ENCODE measurements at regions not wholly inside any gene's neighbourhood (a gene's known extent, or its start where the extent isn't known, plus 50 kb on each side); places are given as distances from the start of the nearest gene placed in this dataset.

GRCh38 chr11:37527545-37527944 lies 929.5 kb upstream of the RAG2 start:
- peaks cover 9% of the 10 kb centered on the region for H3K9me3 ChIP-seq (ENCODE audit: low read depth, low read length)
- H4K20me1 ChIP-seq (ENCODE audit: insufficient read depth, low read length): no peaks in the 10 kb centered on the region
- no peak overlapping the region for H3K4me3 ChIP-seq (ENCODE audit: insufficient read depth, low read length)
- DNase-seq (ENCODE audit: insufficient read length, low spot score, missing footprints): no peak
- TF ChIP-seq, protein P1, sequence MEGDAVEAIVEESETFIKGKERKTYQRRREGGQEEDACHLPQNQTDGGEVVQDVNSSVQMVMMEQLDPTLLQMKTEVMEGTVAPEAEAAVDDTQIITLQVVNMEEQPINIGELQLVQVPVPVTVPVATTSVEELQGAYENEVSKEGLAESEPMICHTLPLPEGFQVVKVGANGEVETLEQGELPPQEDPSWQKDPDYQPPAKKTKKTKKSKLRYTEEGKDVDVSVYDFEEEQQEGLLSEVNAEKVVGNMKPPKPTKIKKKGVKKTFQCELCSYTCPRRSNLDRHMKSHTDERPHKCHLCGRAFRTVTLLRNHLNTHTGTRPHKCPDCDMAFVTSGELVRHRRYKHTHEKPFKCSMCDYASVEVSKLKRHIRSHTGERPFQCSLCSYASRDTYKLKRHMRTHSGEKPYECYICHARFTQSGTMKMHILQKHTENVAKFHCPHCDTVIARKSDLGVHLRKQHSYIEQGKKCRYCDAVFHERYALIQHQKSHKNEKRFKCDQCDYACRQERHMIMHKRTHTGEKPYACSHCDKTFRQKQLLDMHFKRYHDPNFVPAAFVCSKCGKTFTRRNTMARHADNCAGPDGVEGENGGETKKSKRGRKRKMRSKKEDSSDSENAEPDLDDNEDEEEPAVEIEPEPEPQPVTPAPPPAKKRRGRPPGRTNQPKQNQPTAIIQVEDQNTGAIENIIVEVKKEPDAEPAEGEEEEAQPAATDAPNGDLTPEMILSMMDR (IDR thresholded peaks at IDR 0.05; ENCODE audit: extremely low read depth, low read depth, low read length): no peak
- no peaks in the 10 kb centered on the region for H3K4me1 ChIP-seq (ENCODE audit: insufficient read depth, low read length)
- no peak overlapping the region for H3K4me2 ChIP-seq (ENCODE audit: insufficient read depth, low read length)
- no peaks in the 10 kb centered on the region for H3K27me3 ChIP-seq (ENCODE audit: insufficient read depth, low read length)
- H2AFZ ChIP-seq (ENCODE audit: low read length): no peak overlapping the region
- H3K36me3 ChIP-seq (ENCODE audit: insufficient read depth, low read length): no peaks in the 10 kb centered on the region
- H3K79me2 ChIP-seq (ENCODE audit: insufficient read depth, low read length): no peaks in the 10 kb centered on the region
- no peak overlapping the region for H3K27ac ChIP-seq (ENCODE audit: low read depth, low read length)

- Histone ChIP-seq H3K9me3 (ENCODE audit: low read depth, low read length) (peaks cover 9% of the 10 kb centered on the region), H3K4me1 (ENCODE audit: insufficient read depth, low read length) (no peaks in the 10 kb centered on the region), H3K27ac (ENCODE audit: low read depth, low read length) (no peak overlapping the region), H3K79me2 (ENCODE audit: insufficient read depth, low read length) (no peaks in the 10 kb centered on the region), H2AFZ (ENCODE audit: low read length) (no peak overlapping the region), H3K36me3 (ENCODE audit: insufficient read depth, low read length) (no peaks in the 10 kb centered on the region), H3K4me2 (ENCODE audit: insufficient read depth, low read length) (no peak overlapping the region), H4K20me1 (ENCODE audit: insufficient read depth, low read length) (no peaks in the 10 kb centered on the region), H3K4me3 (ENCODE audit: insufficient read depth, low read length) (no peak overlapping the region), H3K27me3 (ENCODE audit: insufficient read depth, low read length) (no peaks in the 10 kb centered on the region)
- TF ChIP-seq, protein P1 (IDR thresholded peaks at IDR 0.05; ENCODE audit: extremely low read depth, low read depth, low read length): peak; percentile 24
- no peak for DNase-seq (ENCODE audit: insufficient read length, low spot score, missing footprints)
These were observed 927.3 kb upstream of the RAG2 start for GRCh38 chr11:37525336-37525735.

- no peaks in the 10 kb centered on the region for H4K20me1 ChIP-seq (ENCODE audit: insufficient read depth, low read length)
- no peak overlapping the region for H3K4me2 ChIP-seq (ENCODE audit: insufficient read depth, low read length)
- TF ChIP-seq, protein P1 (IDR thresholded peaks at IDR 0.05; ENCODE audit: extremely low read depth, low read depth, low read length): no peak
- DNase-seq (ENCODE audit: insufficient read length, low spot score, missing footprints): no peak
- no peak overlapping the region for H2AFZ ChIP-seq (ENCODE audit: low read length)
- H3K36me3 ChIP-seq (ENCODE audit: insufficient read depth, low read length): no peaks in the 10 kb centered on the region
- H3K79me2 ChIP-seq (ENCODE audit: insufficient read depth, low read length): no peaks in the 10 kb centered on the region
- H3K4me3 ChIP-seq (ENCODE audit: insufficient read depth, low read length): no peak overlapping the region
- no peak overlapping the region for H3K27ac ChIP-seq (ENCODE audit: low read depth, low read length)
- no peaks in the 10 kb centered on the region for H3K9me3 ChIP-seq (ENCODE audit: low read depth, low read length)
- H3K27me3 ChIP-seq (ENCODE audit: insufficient read depth, low read length): no peaks in the 10 kb centered on the region
- H3K4me1 ChIP-seq (ENCODE audit: insufficient read depth, low read length): no peaks in the 10 kb centered on the region
These were observed 921.7 kb upstream of the RAG2 start for GRCh38 chr11:37519781-37520180.

- TF ChIP-seq, protein P1 (IDR thresholded peaks at IDR 0.05; ENCODE audit: extremely low read depth, low read depth, low read length): no peak
- H3K27ac ChIP-seq (ENCODE audit: low read depth, low read length): no peak overlapping the region
- no peaks in the 10 kb centered on the region for H3K79me2 ChIP-seq (ENCODE audit: insufficient read depth, low read length)
- H3K27me3 ChIP-seq (ENCODE audit: insufficient read depth, low read length): no peaks in the 10 kb centered on the region
- no peak overlapping the region for H3K4me3 ChIP-seq (ENCODE audit: insufficient read depth, low read length)
- no peak overlapping the region for H3K4me2 ChIP-seq (ENCODE audit: insufficient read depth, low read length)
- no peak for DNase-seq (ENCODE audit: insufficient read length, low spot score, missing footprints)
- H4K20me1 ChIP-seq (ENCODE audit: insufficient read depth, low read length): no peaks in the 10 kb centered on the region
- no peaks in the 10 kb centered on the region for H3K9me3 ChIP-seq (ENCODE audit: low read depth, low read length)
- peaks cover 8% of the 10 kb centered on the region for H3K4me1 ChIP-seq (ENCODE audit: insufficient read depth, low read length)
- no peaks in the 10 kb centered on the region for H3K36me3 ChIP-seq (ENCODE audit: insufficient read depth, low read length)
- H2AFZ ChIP-seq (ENCODE audit: low read length): no peak overlapping the region
These were observed 914.2 kb upstream of the RAG2 start for GRCh38 chr11:37512156-37512780.

Data from osteoblast (primary cell).